ENCODE measurements at regions not wholly inside any gene's neighbourhood (a gene's known extent, or its start where the extent isn't known, plus 50 kb on each side); places are given as distances from the start of the nearest gene placed in this dataset.

DNA sequence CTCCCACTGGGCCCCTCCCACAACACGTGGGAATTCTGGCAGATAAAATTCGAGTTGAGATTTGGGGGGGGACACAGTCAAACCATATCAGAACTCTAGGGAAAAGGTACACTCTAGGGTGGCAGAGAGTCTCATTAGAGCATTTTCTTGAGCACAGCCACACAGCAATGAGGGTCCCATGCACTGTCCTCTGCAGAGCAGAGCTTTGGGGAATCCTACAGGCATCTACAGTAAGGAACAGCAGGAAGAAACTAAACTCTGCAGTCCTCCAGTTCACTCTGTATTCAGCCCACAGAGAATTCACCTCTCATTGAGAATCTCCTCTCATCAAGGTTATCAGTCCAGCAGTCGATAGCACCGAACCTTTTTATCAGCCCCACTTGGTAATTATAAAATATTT, 438.6 kb upstream of the NOX3 start:
- intact Hi-C loops (cut with DNase I), result no loop called here
- no peak overlapping the region for H3K27ac ChIP-seq
- H3K9me3 ChIP-seq, result no peaks in the 10 kb centered on the region
- H3K4me1 ChIP-seq, result no peaks in the 10 kb centered on the region
- TF ChIP-seq POLR2A (IDR thresholded peaks at IDR 0.05) (no peak), EP300 (IDR thresholded peaks at IDR 0.05) (no peak), POLR2AphosphoS5 (IDR thresholded peaks at IDR 0.05) (no peak)
- TF ChIP-seq, protein P1, sequence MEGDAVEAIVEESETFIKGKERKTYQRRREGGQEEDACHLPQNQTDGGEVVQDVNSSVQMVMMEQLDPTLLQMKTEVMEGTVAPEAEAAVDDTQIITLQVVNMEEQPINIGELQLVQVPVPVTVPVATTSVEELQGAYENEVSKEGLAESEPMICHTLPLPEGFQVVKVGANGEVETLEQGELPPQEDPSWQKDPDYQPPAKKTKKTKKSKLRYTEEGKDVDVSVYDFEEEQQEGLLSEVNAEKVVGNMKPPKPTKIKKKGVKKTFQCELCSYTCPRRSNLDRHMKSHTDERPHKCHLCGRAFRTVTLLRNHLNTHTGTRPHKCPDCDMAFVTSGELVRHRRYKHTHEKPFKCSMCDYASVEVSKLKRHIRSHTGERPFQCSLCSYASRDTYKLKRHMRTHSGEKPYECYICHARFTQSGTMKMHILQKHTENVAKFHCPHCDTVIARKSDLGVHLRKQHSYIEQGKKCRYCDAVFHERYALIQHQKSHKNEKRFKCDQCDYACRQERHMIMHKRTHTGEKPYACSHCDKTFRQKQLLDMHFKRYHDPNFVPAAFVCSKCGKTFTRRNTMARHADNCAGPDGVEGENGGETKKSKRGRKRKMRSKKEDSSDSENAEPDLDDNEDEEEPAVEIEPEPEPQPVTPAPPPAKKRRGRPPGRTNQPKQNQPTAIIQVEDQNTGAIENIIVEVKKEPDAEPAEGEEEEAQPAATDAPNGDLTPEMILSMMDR (IDR thresholded peaks at IDR 0.05), result no peak
- DNase-seq, result no peak
- H3K36me3 ChIP-seq, result no peaks in the 10 kb centered on the region
- H3K4me3 ChIP-seq, result no peak overlapping the region
- 86 to 87% methylated on average over 4 of the region's 4 CpGs for WGBS, 2 donors
- H3K27me3 ChIP-seq, result no peaks in the 10 kb centered on the region

DNA sequence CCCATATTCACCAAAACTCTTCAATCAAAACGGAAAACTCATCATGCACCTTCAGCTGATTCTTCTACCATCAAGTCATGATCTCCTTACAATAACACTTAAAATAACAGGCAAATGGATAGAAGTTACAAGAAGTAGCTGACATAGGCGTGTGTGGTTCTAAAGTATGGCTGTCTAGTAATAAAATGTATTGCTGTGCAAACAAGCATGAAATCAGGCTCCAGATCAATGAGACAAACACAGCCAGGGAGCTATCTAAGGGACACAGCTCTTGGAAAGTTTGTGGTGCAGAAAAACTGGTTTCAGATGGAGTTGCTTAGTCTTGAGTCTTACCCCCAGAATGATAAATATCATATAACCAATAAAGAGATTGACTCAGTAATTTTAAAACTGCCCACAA, 434.8 kb upstream of the NOX3 start:
- intact Hi-C loops (cut with DNase I), result no loop called here
- no peaks in the 10 kb centered on the region for H3K9me3 ChIP-seq
- DNase-seq, result no peak
- no peak overlapping the region for H3K4me3 ChIP-seq
- TF ChIP-seq POLR2AphosphoS5 (IDR thresholded peaks at IDR 0.05) (no peak), EP300 (IDR thresholded peaks at IDR 0.05) (no peak), POLR2A (IDR thresholded peaks at IDR 0.05) (no peak)
- TF ChIP-seq, protein P1 (IDR thresholded peaks at IDR 0.05), result no peak
- 19 to 45% methylated on average over 2 of the region's 2 CpGs for WGBS, 2 donors
- H3K27me3 ChIP-seq, result no peaks in the 10 kb centered on the region
- H3K36me3 ChIP-seq, result no peaks in the 10 kb centered on the region
- no peaks in the 10 kb centered on the region for H3K4me1 ChIP-seq
- no peak overlapping the region for H3K27ac ChIP-seq

DNA sequence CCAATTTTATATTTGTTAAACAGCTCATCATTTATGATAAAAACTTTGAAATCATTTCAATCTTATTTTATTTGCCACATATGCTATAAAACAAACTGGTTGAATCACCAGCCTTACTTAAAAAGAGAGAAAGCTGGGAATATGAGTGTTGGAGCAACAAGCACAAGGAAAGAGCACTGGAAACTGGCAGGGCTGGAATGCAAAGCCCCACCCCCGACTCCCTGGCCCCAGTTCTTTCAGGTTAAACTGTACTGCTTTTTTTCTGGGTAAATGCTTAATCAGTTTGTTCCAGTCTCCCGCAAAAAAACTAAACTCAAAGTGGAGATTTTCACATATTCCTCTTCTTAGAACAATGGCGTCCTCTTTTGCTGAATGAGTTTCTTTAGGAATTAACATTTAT, 433.8 kb upstream of the NOX3 start:
- Histone ChIP-seq H3K27me3 (no peaks in the 10 kb centered on the region), H3K36me3 (no peaks in the 10 kb centered on the region), H3K4me3 (no peak overlapping the region), H3K9me3 (no peaks in the 10 kb centered on the region), H3K4me1 (no peaks in the 10 kb centered on the region), H3K27ac (no peak overlapping the region)
- intact Hi-C loops (cut with DNase I), result no loop called here
- no peak for DNase-seq
- no peak for TF ChIP-seq POLR2A (IDR thresholded peaks at IDR 0.05)
- no peak for TF ChIP-seq POLR2AphosphoS5 (IDR thresholded peaks at IDR 0.05)
- TF ChIP-seq EP300 (IDR thresholded peaks at IDR 0.05), result no peak
- TF ChIP-seq, protein P1 (IDR thresholded peaks at IDR 0.05), result no peak
- 39 to 72% methylated on average over 3 of the region's 3 CpGs for WGBS, 2 donors

DNA sequence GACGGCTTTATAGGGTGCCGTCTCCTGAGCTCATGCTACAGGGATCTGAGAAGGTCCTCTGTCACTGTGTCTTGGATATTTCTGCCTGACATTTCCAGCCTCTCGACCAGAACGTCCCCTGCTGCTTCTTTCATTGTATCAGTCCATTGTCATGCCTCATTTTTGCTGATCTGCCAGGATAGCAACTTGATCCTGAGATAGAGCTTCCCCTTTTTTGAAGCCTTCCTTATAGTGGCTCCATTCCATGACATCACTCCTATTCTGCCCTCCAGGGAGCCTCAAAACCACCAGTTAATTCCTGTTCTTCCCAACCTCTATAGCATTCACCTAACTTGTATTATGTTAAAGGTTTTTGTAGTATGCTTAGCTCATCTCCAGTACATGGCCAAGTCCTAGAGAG, 431.8 kb upstream of the NOX3 start:
- Histone ChIP-seq H3K36me3 (no peaks in the 10 kb centered on the region), H3K9me3 (no peaks in the 10 kb centered on the region), H3K4me3 (no peak overlapping the region), H3K27me3 (no peaks in the 10 kb centered on the region), H3K27ac (no peak overlapping the region), H3K4me1 (peaks cover 0 to 14% (median 6%) of the 10 kb centered on the region in 4 donors)
- TF ChIP-seq, protein P1 (IDR thresholded peaks at IDR 0.05), result no peak
- TF ChIP-seq POLR2A (IDR thresholded peaks at IDR 0.05), result no peak
- TF ChIP-seq POLR2AphosphoS5 (IDR thresholded peaks at IDR 0.05), result no peak
- TF ChIP-seq EP300 (IDR thresholded peaks at IDR 0.05), result no peak
- 95% methylated on average over 4 of the region's 4 CpGs for WGBS, 2 donors
- intact Hi-C loops (cut with DNase I), result no loop called here
- DNase-seq, result no peak

DNA sequence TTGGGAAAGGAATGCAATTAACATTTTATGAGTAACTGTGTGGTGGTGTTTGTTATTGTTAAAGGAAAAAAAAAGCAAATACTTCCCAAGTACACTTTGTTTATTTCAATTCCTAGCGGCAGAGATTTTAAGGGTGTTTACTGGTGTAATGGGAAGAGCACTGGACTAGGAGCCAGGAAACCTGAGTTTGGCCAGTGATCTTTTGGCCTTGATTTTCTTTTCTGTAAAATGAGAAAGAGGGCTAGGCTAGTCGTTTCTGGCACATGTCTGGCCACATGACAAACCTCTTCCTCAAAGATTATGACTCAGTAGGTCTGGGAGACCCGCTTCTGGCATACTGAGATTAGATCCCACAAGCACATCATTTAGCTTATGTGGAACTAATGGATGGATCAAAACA, 428.1 kb upstream of the NOX3 start:
- Histone ChIP-seq H3K27me3 (no peaks in the 10 kb centered on the region), H3K27ac (peak overlapping the region; percentile 9 to 45 (median 22)), H3K4me3 (no peak overlapping the region), H3K4me1 (peaks cover 0 to 14% (median 6%) of the 10 kb centered on the region in 4 donors), H3K36me3 (no peaks in the 10 kb centered on the region), H3K9me3 (no peaks in the 10 kb centered on the region)
- TF ChIP-seq, protein P1 (IDR thresholded peaks at IDR 0.05), result no peak
- TF ChIP-seq EP300 (IDR thresholded peaks at IDR 0.05) (no peak), POLR2A (IDR thresholded peaks at IDR 0.05) (no peak), POLR2AphosphoS5 (IDR thresholded peaks at IDR 0.05) (no peak)
- DNase-seq, result no peak
- WGBS, 2 donors, result 58 to 71% methylated on average over 3 of the region's 3 CpGs
- intact Hi-C loops (cut with DNase I), result no loop called here

Measured in sigmoid colon (tissue), 6 donors.